B cell (primary cell): ENCODE measurements at regions not wholly inside any gene's neighbourhood (a gene's known extent, or its start where the extent isn't known, plus 50 kb on each side); places are given as distances from the start of the nearest gene placed in this dataset.

ENCODE experiments used
- ATAC-seq: fragments of 200-7000 bp; cut with Tn5 transposase; one replicate; pipeline ENCODE4 v1.10.0; 2021; ENCODE audit warnings: low read depth, mild to moderate bottlenecking, moderate number of reproducible peaks, moderate library complexity
- CTCF ChIA-PET: fragments of 350-600 bp; sonication (Branson Sonifier 250); formaldehyde crosslinking; loops from one replicate; lab custom pipeline; 2021; ENCODE audit warnings: antibody characterized with exemption, inconsistent platforms; lab: Charles Lee
- POLR2A ChIA-PET: fragments of 350-600 bp; sonication (Branson Sonifier 250); formaldehyde crosslinking; loops from one replicate; lab custom pipeline; 2021; ENCODE audit warnings: antibody characterized with exemption; lab: Charles Lee
- DNase-seq: peaks from one replicate; pipeline ENCODE4 v3.0.0; 2013
- H2AFZ ChIP-seq: 2 replicates; pipeline ENCODE4 v1.6.1; 2012; ENCODE audit warnings: mild to moderate bottlenecking, low read depth, low read length; ENCODE audit not compliant: insufficient read depth, poor library complexity, severe bottlenecking
- H3K27ac ChIP-seq, 2 donors: 1 replicate in 1 of 2; 2 replicates in 1 of 2; pipeline ENCODE4 v1.5.1; 2012 to 2013; ENCODE audit warnings: low read length in 2 of 2, mild to moderate bottlenecking in 2 of 2, moderate library complexity in 1 of 2
- H3K27me3 ChIP-seq, 4 experiments: fragments of 200-600 bp in 1 of 4; sonication (generic) in 1 of 4; replicated peaks in 1 of 4; 1 replicate in 2 of 4; 2 replicates in 2 of 4; pipeline versions ENCODE4 v1.6.1 to v1.7.0; 2013 to 2016; ENCODE audit warnings: low read length in 3 of 4, mild to moderate bottlenecking in 2 of 4, mixed read lengths in 1 of 4, moderate library complexity in 1 of 4; ENCODE audit not compliant: insufficient read depth in 4 of 4, control insufficient read depth in 3 of 4; ENCODE audit errors: control extremely low read depth in 1 of 4
- H3K36me3 ChIP-seq, 2 experiments: replicated peaks in 1 of 2; 1 replicate in 1 of 2; 2 replicates in 1 of 2; pipeline versions ENCODE4 v1.6.1 to v1.7.1; 2013; ENCODE audit warnings: low read length in 1 of 2; ENCODE audit not compliant: insufficient read depth in 2 of 2, control insufficient read depth in 1 of 2; ENCODE audit errors: control extremely low read depth in 1 of 2, extremely low read depth in 1 of 2
- H3K4me1 ChIP-seq, 2 donors: fragments of 200-600 bp in 1 of 2; sonication (generic) in 1 of 2; 1 replicate in 1 of 2; 2 replicates in 1 of 2; pipeline versions ENCODE4 v1.5.1 to v1.6.1; 2013 to 2017; ENCODE audit warnings: low read length in 2 of 2; ENCODE audit not compliant: control insufficient read depth in 2 of 2, insufficient read depth in 2 of 2
- H3K4me2 ChIP-seq: replicated peaks from 2 replicates; pipeline ENCODE3; 2012; ENCODE audit warnings: mild to moderate bottlenecking, low read depth, low read length; ENCODE audit not compliant: poor library complexity, severe bottlenecking
- H3K4me3 ChIP-seq, 5 experiments: fragments of 200-600 bp in 1 of 5; sonication (generic) in 1 of 5; 1 replicate in 3 of 5; 2 replicates in 2 of 5; pipeline versions ENCODE4 v1.5.1 to v1.7.0; 2011 to 2016; ENCODE audit warnings: low read length in 4 of 5, mild to moderate bottlenecking in 4 of 5, low read depth in 2 of 5, control low read depth in 1 of 5, moderate library complexity in 1 of 5; ENCODE audit not compliant: insufficient read depth in 1 of 5; ENCODE audit errors: control extremely low read depth in 1 of 5, extremely low read depth in 1 of 5
- H3K79me2 ChIP-seq: fragments of 200-600 bp; sonication (generic); one replicate; pipeline ENCODE4 v1.6.0; 2016; ENCODE audit warnings: low read length; ENCODE audit not compliant: control insufficient read depth, insufficient read depth
- H3K9ac ChIP-seq: fragments of 200-600 bp; sonication (generic); 2 replicates; pipeline ENCODE4 v1.6.1; 2017; ENCODE audit warnings: mild to moderate bottlenecking, low read length, moderate library complexity
- H3K9me3 ChIP-seq, 3 donors: one replicate each; pipeline versions ENCODE4 v1.6.1 to v1.7.1; 2013; ENCODE audit warnings: low read length in 2 of 3; ENCODE audit not compliant: control insufficient read depth in 2 of 3, insufficient read depth in 1 of 3; ENCODE audit errors: control extremely low read depth in 1 of 3
- H4K20me1 ChIP-seq: 2 replicates; pipeline ENCODE4 v1.6.0; 2012; ENCODE audit warnings: mild to moderate bottlenecking, low read length; ENCODE audit not compliant: insufficient read depth, control insufficient read depth, poor library complexity, severe bottlenecking
- H3K27ac Mint-ChIP-seq: one replicate; pipeline ENCODE4 v1.8.0; 2021; ENCODE audit warnings: mixed read lengths
- H3K27me3 Mint-ChIP-seq: one replicate; pipeline ENCODE4 v1.8.0; 2021; ENCODE audit warnings: mixed read lengths
- H3K4me1 Mint-ChIP-seq: one replicate; pipeline ENCODE4 v1.8.0; 2021; ENCODE audit warnings: mixed read lengths
- H3K4me3 Mint-ChIP-seq: one replicate; pipeline ENCODE4 v1.8.0; 2021; ENCODE audit warnings: mixed read lengths
- H3K9me3 Mint-ChIP-seq: one replicate; pipeline ENCODE4 v1.8.0; 2022; ENCODE audit warnings: mixed read lengths; ENCODE audit not compliant: insufficient read depth
- CTCF ChIP-seq: fragments of 200-600 bp; IDR thresholded peaks from one replicate; pipeline ENCODE4 v1.8.0; 2022; ENCODE audit warnings: antibody characterized with exemption, mild to moderate bottlenecking
- EZH2 ChIP-seq: IDR thresholded peaks from 2 replicates; pipeline ENCODE4 v1.6.1; 2012; ENCODE audit warnings: borderline replicate concordance, low read depth, mild to moderate bottlenecking, moderate library complexity, low read length; ENCODE audit not compliant: insufficient read depth, poor library complexity, severe bottlenecking
- WGBS: methylation state at CpG from one replicate; pipeline ENCODE4 v1.1.5; 2013; ENCODE audit warnings: missing lambda C conversion rate; ENCODE audit not compliant: insufficient coverage; 5-methylcytosine and 5-hydroxymethylcytosine counted together
- intact Hi-C: fragments of 100-400 bp; cut with micrococcal nuclease; formaldehyde crosslinking; loops from one replicate; pipeline ENCODE4 v1.10.0; 2022

GRCh38 chr18:42275949-42276730 is 321.1 kb downstream of the PIK3C3 start:
- Histone ChIP-seq H3K9me3 (no peaks in the 10 kb centered on the region), H3K79me2 (no peaks in the 10 kb centered on the region), H3K27me3 (no peaks in the 10 kb centered on the region), H4K20me1 (no peaks in the 10 kb centered on the region), H2AFZ (no peak overlapping the region), H3K4me1 (no peaks in the 10 kb centered on the region), H3K36me3 (no peaks in the 10 kb centered on the region), H3K9ac (no peak overlapping the region), H3K4me3 (no peak overlapping the region), H3K4me2 (no peak overlapping the region), H3K27ac (no peak overlapping the region)
- WGBS: 100% methylated on average over 2 of the region's 8 CpGs
- ChIA-PET CTCF (no interaction called here), POLR2A (no interaction called here)
- no peak overlapping the region for H3K4me3 Mint-ChIP-seq
- intact Hi-C loops: no loop called here
- DNase-seq: no peak
- no peaks in the 10 kb centered on the region for H3K27me3 Mint-ChIP-seq
- ATAC-seq: no peak
- H3K9me3 Mint-ChIP-seq: no peaks in the 10 kb centered on the region
- TF ChIP-seq EZH2: no peak
- TF ChIP-seq CTCF: no peak
- no peaks in the 10 kb centered on the region for H3K4me1 Mint-ChIP-seq
- H3K27ac Mint-ChIP-seq: no peak overlapping the region

DNA sequence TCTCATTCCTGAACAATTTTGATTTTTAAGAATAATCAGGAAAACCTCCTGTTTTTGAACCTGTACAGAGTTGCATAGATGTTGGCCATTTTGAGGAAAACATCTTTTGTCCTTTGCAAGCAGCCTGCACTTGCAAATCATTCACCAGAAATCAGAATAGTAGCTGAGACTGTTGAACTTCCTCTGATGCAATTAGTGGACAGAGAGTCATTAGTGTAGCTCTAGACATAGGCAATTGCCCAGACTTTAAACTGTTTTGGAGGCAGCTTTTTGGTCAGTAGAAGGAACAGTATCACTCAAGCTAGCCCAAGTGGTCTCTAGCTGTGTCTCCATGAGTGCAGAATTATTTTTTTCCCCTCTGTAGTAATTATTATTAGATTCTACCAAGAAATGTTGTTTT is 326.1 kb downstream of the PIK3C3 start:
- H3K27me3 Mint-ChIP-seq: no peaks in the 10 kb centered on the region
- ATAC-seq: no peak
- intact Hi-C loops: no loop called here
- Histone ChIP-seq H4K20me1 (no peaks in the 10 kb centered on the region), H3K27ac (no peak overlapping the region), H2AFZ (no peak overlapping the region), H3K4me3 (no peak overlapping the region), H3K36me3 (no peaks in the 10 kb centered on the region), H3K9me3 (no peaks in the 10 kb centered on the region), H3K4me2 (no peak overlapping the region), H3K4me1 (no peaks in the 10 kb centered on the region), H3K27me3 (no peaks in the 10 kb centered on the region), H3K79me2 (no peaks in the 10 kb centered on the region), H3K9ac (no peak overlapping the region)
- no peaks in the 10 kb centered on the region for H3K9me3 Mint-ChIP-seq
- CTCF ChIA-PET: interaction anchor here (0.7 kb wide), 2 partner anchors 17 to 167 kb away, joined by 3 read pairs; no protein-coding TSS in a partner anchor
- no peak overlapping the region for H3K27ac Mint-ChIP-seq
- H3K4me3 Mint-ChIP-seq: no peak overlapping the region
- POLR2A ChIA-PET: no interaction called here
- no peak for DNase-seq
- no peaks in the 10 kb centered on the region for H3K4me1 Mint-ChIP-seq
- no peak for TF ChIP-seq EZH2
- TF ChIP-seq CTCF: no peak
